Stimulated activated naive B cell treated with anti-CD40 and anti-IgM and Interleukin-4, amounts not matched to agents 10 μg/mL and 1 μg/mL and 100 μg/mL, for 72 hours (primary cell): ENCODE measurements at regions not wholly inside any gene's neighbourhood (a gene's known extent, or its start where the extent isn't known, plus 50 kb on each side); places are given as distances from the start of the nearest gene placed in this dataset.
"Not testable (repeated sequence)": the region's sequence is repeated elsewhere in the genome, so short reads cannot be mapped to it uniquely, and the experiment has no call there.

Experiments used
- ATAC-seq, 2 donors: fragments of 150-1000 bp; cut with Tn5 transposase; replicated peaks; 2 replicates each; pipeline ENCODE4 v1.10.0; 2021; ENCODE audit warnings: moderate library complexity in 1 of 2
- DNase-seq: peaks from one replicate; pipeline ENCODE4 v3.0.0; 2021
- H3K27ac Mint-ChIP-seq: one replicate; pipeline ENCODE4 v1.8.0; 2022; ENCODE audit warnings: mild to moderate bottlenecking, mixed read lengths
- H3K27me3 Mint-ChIP-seq, 2 donors: one replicate each; pipeline ENCODE4 v1.8.0; 2022; ENCODE audit warnings: mixed read lengths in 2 of 2
- H3K36me3 Mint-ChIP-seq, 2 donors: one replicate each; pipeline ENCODE4 v1.8.0; 2022; ENCODE audit warnings: mixed read lengths in 2 of 2, mild to moderate bottlenecking in 1 of 2
- H3K4me1 Mint-ChIP-seq, 2 donors: one replicate each; pipeline ENCODE4 v1.8.0; 2022; ENCODE audit warnings: mixed read lengths in 2 of 2, mild to moderate bottlenecking in 1 of 2
- H3K4me3 Mint-ChIP-seq, 2 donors: one replicate each; pipeline ENCODE4 v1.8.0; 2022; ENCODE audit warnings: mild to moderate bottlenecking in 2 of 2, mixed read lengths in 2 of 2, moderate library complexity in 1 of 2
- H3K9me3 Mint-ChIP-seq, 2 donors: one replicate each; pipeline ENCODE4 v1.8.0; 2022; ENCODE audit warnings: mixed read lengths in 2 of 2, mild to moderate bottlenecking in 1 of 2

GRCh38 chr2:66279024-66279423 is 155.9 kb upstream of the MEIS1 start:
- no peak overlapping the region for H3K4me3 Mint-ChIP-seq
- no peaks in the 10 kb centered on the region for H3K4me1 Mint-ChIP-seq
- no peaks in the 10 kb centered on the region for H3K9me3 Mint-ChIP-seq
- no peak for ATAC-seq
- DNase-seq: no peak
- H3K27me3 Mint-ChIP-seq: no peaks in the 10 kb centered on the region
- H3K36me3 Mint-ChIP-seq: no peaks in the 10 kb centered on the region
- H3K27ac Mint-ChIP-seq: no peak overlapping the region

- DNase-seq (no peak), ATAC-seq (no peak)
- H3K27ac Mint-ChIP-seq: no peak overlapping the region
- H3K9me3 Mint-ChIP-seq: no peaks in the 10 kb centered on the region
- H3K4me1 Mint-ChIP-seq: no peaks in the 10 kb centered on the region
- no peaks in the 10 kb centered on the region for H3K36me3 Mint-ChIP-seq
- H3K4me3 Mint-ChIP-seq: no peak overlapping the region
- no peaks in the 10 kb centered on the region for H3K27me3 Mint-ChIP-seq
These were observed 158.9 kb upstream of the MEIS1 start for GRCh38 chr2:66275984-66276383.

GRCh38 chr2:66273933-66274490 is 160.9 kb upstream of the MEIS1 start:
- Mint-ChIP-seq H3K36me3 (no peaks in the 10 kb centered on the region), H3K27ac (no peak overlapping the region), H3K27me3 (no peaks in the 10 kb centered on the region), H3K4me1 (no peaks in the 10 kb centered on the region), H3K9me3 (no peaks in the 10 kb centered on the region), H3K4me3 (no peak overlapping the region)
- DNase-seq: no peak
- no peak for ATAC-seq

- ATAC-seq (no peak), DNase-seq (no peak)
- Mint-ChIP-seq H3K4me1 (no peaks in the 10 kb centered on the region), H3K36me3 (no peaks in the 10 kb centered on the region), H3K27ac (no peak overlapping the region), H3K4me3 (no peak overlapping the region), H3K9me3 (no peaks in the 10 kb centered on the region), H3K27me3 (no peaks in the 10 kb centered on the region)
These were observed 162.2 kb upstream of the MEIS1 start for GRCh38 chr2:66272751-66273150.

DNA sequence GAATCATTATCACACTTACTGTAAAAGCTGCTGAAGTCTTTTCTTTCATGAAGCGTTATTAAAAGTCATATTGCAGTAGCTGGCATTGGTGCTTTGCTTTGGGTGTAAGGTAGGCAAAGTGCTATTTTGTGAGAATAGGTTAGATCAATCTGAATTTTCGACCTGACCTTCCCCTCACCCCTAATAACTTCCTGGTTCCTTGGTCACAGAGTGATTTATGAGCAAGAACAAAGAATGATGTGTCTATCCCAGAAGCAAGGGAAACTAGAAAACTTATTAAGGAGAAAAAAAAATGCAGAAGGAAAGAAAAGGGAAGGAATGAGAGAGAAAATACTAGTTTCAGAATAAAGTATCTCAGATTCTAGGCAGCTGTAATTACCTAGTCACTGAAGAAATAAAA is 163.1 kb upstream of the MEIS1 start:
- Mint-ChIP-seq H3K27me3 (no peaks in the 10 kb centered on the region), H3K27ac (no peak overlapping the region), H3K9me3 (no peaks in the 10 kb centered on the region), H3K36me3 (no peaks in the 10 kb centered on the region), H3K4me1 (no peaks in the 10 kb centered on the region), H3K4me3 (no peak overlapping the region)
- DNase-seq: no peak
- no peak for ATAC-seq

DNA sequence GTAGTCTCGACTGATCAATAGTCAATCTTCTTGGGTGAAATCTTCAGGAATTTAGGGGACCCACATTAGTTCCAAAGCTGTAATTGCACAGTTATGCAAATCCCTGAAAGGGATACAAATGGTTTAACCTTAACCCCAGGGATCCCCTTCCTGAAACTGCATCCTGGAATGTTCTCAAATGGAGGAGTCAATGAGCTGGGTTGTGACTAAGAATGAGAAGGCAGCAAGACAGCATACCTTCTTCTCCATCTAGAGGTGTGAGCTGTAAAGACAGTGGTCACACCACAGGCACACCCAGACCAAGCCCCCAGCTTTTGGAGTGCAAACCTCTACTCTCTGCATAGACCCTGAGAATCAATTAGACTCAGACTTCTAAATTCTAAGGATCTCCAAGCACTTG is 164.7 kb upstream of the MEIS1 start:
- no peak for ATAC-seq
- no peak for DNase-seq
- Mint-ChIP-seq H3K4me3 (no peak overlapping the region), H3K36me3 (no peaks in the 10 kb centered on the region), H3K9me3 (no peaks in the 10 kb centered on the region), H3K4me1 (no peaks in the 10 kb centered on the region), H3K27ac (no peak overlapping the region), H3K27me3 (no peaks in the 10 kb centered on the region)

- Mint-ChIP-seq H3K27me3 (no peaks in the 10 kb centered on the region), H3K36me3 (no peaks in the 10 kb centered on the region), H3K27ac (no peak overlapping the region), H3K4me3 (no peak overlapping the region), H3K4me1 (no peaks in the 10 kb centered on the region), H3K9me3 (no peaks in the 10 kb centered on the region)
- DNase-seq (no peak), ATAC-seq (no peak)
These were observed 165.8 kb upstream of the MEIS1 start for GRCh38 chr2:66269166-66269565.

GRCh38 chr2:66268756-66269155 is 166.2 kb upstream of the MEIS1 start:
- Mint-ChIP-seq H3K27me3 (no peaks in the 10 kb centered on the region), H3K27ac (no peak overlapping the region), H3K4me1 (no peaks in the 10 kb centered on the region), H3K9me3 (no peaks in the 10 kb centered on the region), H3K36me3 (no peaks in the 10 kb centered on the region), H3K4me3 (no peak overlapping the region)
- no peak for ATAC-seq
- no peak for DNase-seq

GRCh38 chr2:66264354-66264753 is 170.6 kb upstream of the MEIS1 start:
- peaks cover 0 to 1% of the 10 kb centered on the region in 2 donors for H3K9me3 Mint-ChIP-seq
- H3K36me3 Mint-ChIP-seq: no peaks in the 10 kb centered on the region

DNA sequence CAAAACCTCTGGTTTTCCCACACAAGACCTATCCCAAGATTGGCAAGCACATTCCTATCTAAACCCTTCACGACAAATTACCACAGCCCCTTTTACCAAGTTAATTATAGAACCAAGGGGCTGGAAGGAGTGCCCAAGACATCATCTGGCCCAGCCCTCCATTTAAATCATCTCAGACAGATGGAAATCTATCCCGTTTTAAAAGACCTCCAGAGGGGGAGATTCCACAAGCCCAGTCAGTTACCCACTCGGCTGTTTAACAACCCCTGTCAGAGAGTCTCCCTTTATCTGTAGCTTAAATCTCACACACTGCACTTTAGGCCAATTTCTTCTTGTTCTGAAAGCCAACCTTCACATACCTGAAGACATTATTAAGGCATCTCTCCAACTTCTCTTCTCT is 179.1 kb upstream of the MEIS1 start:
- peaks cover 0 to 5% of the 10 kb centered on the region in 2 donors for H3K9me3 Mint-ChIP-seq
- DNase-seq: no peak
- no peak overlapping the region for H3K27ac Mint-ChIP-seq
- no peaks in the 10 kb centered on the region for H3K4me1 Mint-ChIP-seq
- H3K4me3 Mint-ChIP-seq: no peak overlapping the region
- ATAC-seq: no peak
- H3K27me3 Mint-ChIP-seq: no peaks in the 10 kb centered on the region
- no peaks in the 10 kb centered on the region for H3K36me3 Mint-ChIP-seq

More at GRCh38 chr2:66264354-66264753, 170.6 kb upstream of the MEIS1 start:
- DNase-seq: no peak
- Mint-ChIP-seq H3K27ac (no peak overlapping the region), H3K4me3 (no peak overlapping the region), H3K4me1 (no peaks in the 10 kb centered on the region), H3K27me3 (peaks cover 0 to 5% of the 10 kb centered on the region in 2 donors)
- no peak for ATAC-seq

DNA sequence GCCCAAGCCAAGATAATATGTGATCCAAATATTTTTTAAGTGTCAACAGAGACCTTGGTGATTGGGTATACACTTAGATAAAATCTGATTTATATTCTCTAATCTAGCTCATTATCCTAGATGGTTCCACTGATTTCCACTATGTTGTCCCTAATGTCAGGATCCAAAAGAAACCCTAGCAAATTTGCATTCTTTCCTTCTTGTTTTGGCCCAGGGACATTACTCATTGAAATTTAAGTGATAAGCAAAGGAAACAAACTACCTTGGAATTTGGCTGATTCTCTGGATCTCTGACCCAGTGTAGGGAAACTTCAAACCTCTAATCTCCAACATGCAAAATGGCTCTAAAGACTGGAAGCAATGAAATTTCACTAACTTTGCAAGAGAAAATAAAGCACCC is 179.8 kb upstream of the MEIS1 start:
- H3K36me3 Mint-ChIP-seq: no peaks in the 10 kb centered on the region
- H3K9me3 Mint-ChIP-seq: peaks cover 0 to 5% of the 10 kb centered on the region in 2 donors
- ATAC-seq (no peak), DNase-seq (no peak)
- H3K27ac Mint-ChIP-seq: no peak overlapping the region
- H3K4me1 Mint-ChIP-seq: no peaks in the 10 kb centered on the region
- H3K4me3 Mint-ChIP-seq: no peak overlapping the region
- H3K27me3 Mint-ChIP-seq: no peaks in the 10 kb centered on the region

DNA sequence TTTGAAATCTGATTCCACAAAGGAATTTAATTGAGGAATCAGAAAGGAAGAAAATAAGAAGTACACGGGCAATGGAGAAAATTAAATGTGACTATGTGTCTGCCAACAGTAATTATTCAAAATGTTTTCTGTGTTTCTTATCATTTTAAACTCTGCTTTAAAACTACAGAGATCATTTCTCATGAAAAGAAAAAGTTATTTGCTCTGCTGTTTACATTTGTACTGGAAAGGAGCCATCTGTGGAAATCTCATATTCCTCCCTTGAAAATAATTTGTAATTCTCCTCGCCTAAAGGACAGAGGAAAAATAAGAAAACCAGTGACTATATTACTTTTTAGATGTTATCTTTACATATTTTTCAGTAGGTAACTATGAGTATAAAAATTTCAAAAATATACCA is 181.9 kb upstream of the MEIS1 start:
- ATAC-seq (no peak), DNase-seq (no peak)
- Mint-ChIP-seq H3K36me3 (no peaks in the 10 kb centered on the region), H3K27ac (no peak overlapping the region), H3K9me3 (peaks cover 0 to 4% of the 10 kb centered on the region in 2 donors), H3K27me3 (no peaks in the 10 kb centered on the region), H3K4me1 (no peaks in the 10 kb centered on the region), H3K4me3 (no peak overlapping the region)

- Mint-ChIP-seq H3K9me3 (peaks cover 0 to 4% of the 10 kb centered on the region in 2 donors), H3K27ac (no peak overlapping the region), H3K4me1 (no peaks in the 10 kb centered on the region), H3K27me3 (no peaks in the 10 kb centered on the region), H3K4me3 (no peak overlapping the region), H3K36me3 (no peaks in the 10 kb centered on the region)
- no peak for ATAC-seq
- no peak for DNase-seq
These were observed 182.8 kb upstream of the MEIS1 start for GRCh38 chr2:66252109-66252508.

DNA sequence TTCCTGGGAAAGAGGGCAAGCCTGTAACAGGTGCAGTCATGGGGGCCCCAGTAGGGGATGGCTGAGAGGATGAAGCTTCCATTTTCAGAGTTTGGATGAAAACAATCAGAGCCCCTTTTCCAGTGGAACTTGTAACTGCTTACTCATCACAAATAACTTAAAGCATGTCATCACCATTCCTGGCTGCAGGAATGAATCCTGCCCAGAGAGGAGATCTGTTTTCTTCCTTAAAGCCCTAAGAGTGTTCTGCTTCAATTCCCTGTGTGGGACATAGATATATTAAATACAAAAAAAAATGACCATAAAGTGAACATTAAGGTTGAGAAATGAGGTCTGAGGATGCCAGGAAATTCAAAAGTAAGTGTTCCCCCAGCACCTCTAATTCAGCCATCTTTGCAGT is 183.4 kb upstream of the MEIS1 start:
- no peak for DNase-seq
- H3K4me3 Mint-ChIP-seq: no peak overlapping the region
- no peaks in the 10 kb centered on the region for H3K4me1 Mint-ChIP-seq
- H3K9me3 Mint-ChIP-seq: peaks cover 0 to 4% of the 10 kb centered on the region in 2 donors
- H3K27me3 Mint-ChIP-seq: no peaks in the 10 kb centered on the region
- H3K27ac Mint-ChIP-seq: no peak overlapping the region
- no peaks in the 10 kb centered on the region for H3K36me3 Mint-ChIP-seq
- no peak for ATAC-seq

- DNase-seq, H3K36me3 Mint-ChIP-seq, H3K4me3 Mint-ChIP-seq, H3K9me3 Mint-ChIP-seq, H3K27me3 Mint-ChIP-seq, H3K27ac Mint-ChIP-seq, ATAC-seq, H3K4me1 Mint-ChIP-seq: not testable (repeated sequence)
These were observed 185.8 kb upstream of the MEIS1 start for GRCh38 chr2:66249089-66249488.

- H3K4me3 Mint-ChIP-seq, H3K4me1 Mint-ChIP-seq, H3K36me3 Mint-ChIP-seq, H3K27me3 Mint-ChIP-seq, ATAC-seq, H3K27ac Mint-ChIP-seq, DNase-seq, H3K9me3 Mint-ChIP-seq: not testable (repeated sequence)
These were observed 191.1 kb upstream of the MEIS1 start for GRCh38 chr2:66243809-66244208.
